ENCODE measurements at regions not wholly inside any gene's neighbourhood (a gene's known extent, or its start where the extent isn't known, plus 50 kb on each side); places are given as distances from the start of the nearest gene placed in this dataset.

GRCh38 chr10:56522166-56522565 lies 161.1 kb upstream of the ZWINT start:
- no peak for DNase-seq (ENCODE audit: low read depth)
- no peak overlapping the region for H3K4me3 ChIP-seq (ENCODE audit: low read depth, low read length)
- TF ChIP-seq CTCF (IDR thresholded peaks at IDR 0.05; ENCODE audit: insufficient read depth, low read length): no peak

GRCh38 chr10:56508562-56508961 lies 147.5 kb upstream of the ZWINT start:
- no peak for TF ChIP-seq CTCF (IDR thresholded peaks at IDR 0.05; ENCODE audit: insufficient read depth, low read length)
- H3K4me3 ChIP-seq (ENCODE audit: low read depth, low read length): no peak overlapping the region
- DNase-seq (ENCODE audit: low read depth): no peak

GRCh38 chr10:56507033-56507432 lies 146.0 kb upstream of the ZWINT start:
- no peak overlapping the region for H3K4me3 ChIP-seq (ENCODE audit: low read depth, low read length)
- no peak for DNase-seq (ENCODE audit: low read depth)
- no peak for TF ChIP-seq CTCF (IDR thresholded peaks at IDR 0.05; ENCODE audit: insufficient read depth, low read length)

- DNase-seq (ENCODE audit: low read depth): no peak
- no peak overlapping the region for H3K4me3 ChIP-seq (ENCODE audit: low read depth, low read length)
- no peak for TF ChIP-seq CTCF (IDR thresholded peaks at IDR 0.05; ENCODE audit: insufficient read depth, low read length)
Observed at GRCh38 chr10:56505555-56505954, 144.5 kb upstream of the ZWINT start.

- no peak for TF ChIP-seq CTCF (IDR thresholded peaks at IDR 0.05; ENCODE audit: insufficient read depth, low read length)
- DNase-seq (ENCODE audit: low read depth): no peak
- no peak overlapping the region for H3K4me3 ChIP-seq (ENCODE audit: low read depth, low read length)
Observed at GRCh38 chr10:56496186-56496486, 135.1 kb upstream of the ZWINT start.

- no peak overlapping the region for H3K4me3 ChIP-seq (ENCODE audit: low read depth, low read length)
- no peak for TF ChIP-seq CTCF (IDR thresholded peaks at IDR 0.05; ENCODE audit: insufficient read depth, low read length)
- no peak for DNase-seq (ENCODE audit: low read depth)
Observed at GRCh38 chr10:56487746-56488145, 126.7 kb upstream of the ZWINT start.

GRCh38 chr10:56481521-56482091 lies 120.5 kb upstream of the ZWINT start:
- H3K4me3 ChIP-seq (ENCODE audit: low read depth, low read length): no peak overlapping the region
- no peak for TF ChIP-seq CTCF (IDR thresholded peaks at IDR 0.05; ENCODE audit: insufficient read depth, low read length)
- no peak for DNase-seq (ENCODE audit: low read depth)

All from fibroblast of the aortic adventitia (primary cell).